CD14-positive monocyte (primary cell): ENCODE measurements at regions not wholly inside any gene's neighbourhood (a gene's known extent, or its start where the extent isn't known, plus 50 kb on each side); places are given as distances from the start of the nearest gene placed in this dataset.

Experiments used
- DNase-seq, 3 donors: peaks; one replicate each; pipeline ENCODE4 v3.0.0-alpha.2; 2011 to 2022
- H2AFZ ChIP-seq: 2 replicates; pipeline ENCODE4 v1.6.0; 2012; ENCODE audit warnings: mild to moderate bottlenecking, low read depth, low read length, inconsistent platforms; ENCODE audit not compliant: insufficient read depth, poor library complexity, severe bottlenecking
- H3K27ac ChIP-seq, 2 donors: 1 replicate in 1 of 2; 2 replicates in 1 of 2; pipeline ENCODE4 v1.5.1; 2012 to 2013; ENCODE audit warnings: low read length in 2 of 2, control low read depth in 1 of 2, inconsistent platforms in 1 of 2, low read depth in 1 of 2, mild to moderate bottlenecking in 1 of 2
- H3K27me3 ChIP-seq, 2 donors: one replicate each; pipeline versions ENCODE4 v1.6.0 to v1.6.1; 2011 to 2013; ENCODE audit warnings: low read length in 2 of 2; ENCODE audit not compliant: control insufficient read depth in 2 of 2, insufficient read depth in 2 of 2
- H3K36me3 ChIP-seq, 2 donors: replicated peaks in 1 of 2; 1 replicate in 1 of 2; 2 replicates in 1 of 2; pipeline versions ENCODE4 v1.5.1 to v1.6.1; 2012 to 2013; ENCODE audit warnings: low read length in 2 of 2, control low read depth in 1 of 2, inconsistent platforms in 1 of 2, mild to moderate bottlenecking in 1 of 2; ENCODE audit not compliant: insufficient read depth in 2 of 2, control insufficient read depth in 1 of 2
- H3K4me1 ChIP-seq, 2 donors: 1 replicate in 1 of 2; 2 replicates in 1 of 2; pipeline versions ENCODE4 v1.5.1 to v1.6.1; 2012 to 2013; ENCODE audit warnings: low read length in 2 of 2, control low read depth in 1 of 2, inconsistent platforms in 1 of 2, mild to moderate bottlenecking in 1 of 2, moderate library complexity in 1 of 2; ENCODE audit not compliant: insufficient read depth in 2 of 2, control insufficient read depth in 1 of 2
- H3K4me2 ChIP-seq: replicated peaks from 2 replicates; pipeline ENCODE3; 2012; ENCODE audit warnings: low read length, moderate library complexity, mild to moderate bottlenecking; ENCODE audit not compliant: poor library complexity, severe bottlenecking; ENCODE audit errors: extremely low read depth
- H3K4me3 ChIP-seq, 3 experiments: fragments of 200-600 bp in 1 of 3; sonication (generic) in 1 of 3; replicated peaks in 1 of 3; 1 replicate in 2 of 3; 2 replicates in 1 of 3; pipeline ENCODE4 v1.5.1; 2011 to 2013; ENCODE audit warnings: low read length in 3 of 3, mild to moderate bottlenecking in 3 of 3, control low read depth in 2 of 3, low read depth in 2 of 3, inconsistent platforms in 1 of 3, moderate library complexity in 1 of 3
- H3K79me2 ChIP-seq: 2 replicates; pipeline ENCODE4 v1.6.0; 2012; ENCODE audit warnings: mild to moderate bottlenecking, control low read depth, inconsistent platforms, low read length, moderate library complexity; ENCODE audit not compliant: insufficient read depth
- H3K9ac ChIP-seq: 2 replicates; pipeline ENCODE4 v1.6.0; 2017; ENCODE audit warnings: low read length, mild to moderate bottlenecking; ENCODE audit not compliant: insufficient read depth, poor library complexity, severe bottlenecking
- H3K9me3 ChIP-seq, 2 donors: replicated peaks in 1 of 2; 1 replicate in 1 of 2; 2 replicates in 1 of 2; pipeline versions ENCODE4 v1.5.1 to v1.6.1; 2012 to 2013; ENCODE audit warnings: low read length in 2 of 2, control low read depth in 1 of 2; ENCODE audit not compliant: control insufficient read depth in 1 of 2, insufficient read depth in 1 of 2
- H4K20me1 ChIP-seq: 2 replicates; pipeline ENCODE4 v1.6.0; 2012; ENCODE audit warnings: mild to moderate bottlenecking, low read length, control low read depth, moderate library complexity; ENCODE audit not compliant: insufficient read depth
- H3K27ac Mint-ChIP-seq, 7 donors: one replicate each; pipeline ENCODE4 v1.8.0; 2020; ENCODE audit warnings: mild to moderate bottlenecking in 7 of 7, mixed read lengths in 7 of 7, moderate library complexity in 6 of 7, inconsistent platforms in 2 of 7
- H3K27me3 Mint-ChIP-seq, 3 donors: one replicate each; pipeline ENCODE4 v1.8.0; 2021 to 2022; ENCODE audit warnings: low read depth in 3 of 3, mild to moderate bottlenecking in 3 of 3, mixed read lengths in 3 of 3, moderate library complexity in 3 of 3, inconsistent platforms in 1 of 3
- H3K36me3 Mint-ChIP-seq, 2 donors: one replicate each; pipeline ENCODE4 v1.8.0; 2020; ENCODE audit warnings: mixed read lengths in 2 of 2, inconsistent platforms in 1 of 2, mild to moderate bottlenecking in 1 of 2
- H3K4me1 Mint-ChIP-seq: one replicate; pipeline ENCODE4 v1.8.0; 2020; ENCODE audit warnings: mild to moderate bottlenecking, mixed read lengths
- H3K4me3 Mint-ChIP-seq, 2 donors: one replicate each; pipeline ENCODE4 v1.8.0; 2020; ENCODE audit warnings: mild to moderate bottlenecking in 2 of 2, mixed read lengths in 2 of 2, moderate library complexity in 1 of 2
- H3K9me3 Mint-ChIP-seq, 7 donors: one replicate each; pipeline ENCODE4 v1.8.0; 2020 to 2022; ENCODE audit warnings: mixed read lengths in 7 of 7, mild to moderate bottlenecking in 6 of 7, moderate library complexity in 6 of 7, inconsistent platforms in 2 of 7
- WGBS: methylation state at CpG from one replicate; pipeline ENCODE4 v1.1.5; 2013; ENCODE audit warnings: missing lambda C conversion rate; ENCODE audit not compliant: insufficient coverage; 5-methylcytosine and 5-hydroxymethylcytosine counted together
- intact Hi-C, 2 donors: fragments of 100-400 bp; cut with micrococcal nuclease; formaldehyde crosslinking; loops; one replicate each; pipeline versions ENCODE4 v1.15.0 to v1.15.1; 2023
- TF ChIP-seq, protein P1 (sequence below): fragments of 200-600 bp; IDR thresholded peaks from one replicate; pipeline ENCODE4 v1.8.0; 2022; ENCODE audit warnings: antibody characterized with exemption, mild to moderate bottlenecking

DNA sequence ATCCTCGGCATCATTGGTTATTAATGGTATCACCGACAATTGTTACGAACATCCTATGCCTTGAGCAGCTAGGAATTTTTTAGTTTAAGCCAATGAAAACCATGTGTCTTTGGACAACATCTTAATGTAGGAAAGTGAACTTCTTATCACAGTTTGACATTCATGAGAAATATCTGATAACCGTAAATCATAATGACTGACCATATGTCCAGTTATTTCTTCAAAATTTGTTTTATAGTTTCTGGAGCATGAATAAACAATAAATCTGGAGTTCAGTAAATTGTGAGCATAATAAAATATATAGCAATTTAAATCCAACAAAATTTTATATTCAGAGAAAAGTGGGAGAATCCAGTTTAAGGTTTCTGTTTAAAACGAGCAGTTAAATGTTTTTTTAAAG lies 970.1 kb upstream of the ADGRB3 start:
- Histone ChIP-seq H4K20me1 (no peaks in the 10 kb centered on the region), H3K36me3 (no peaks in the 10 kb centered on the region), H3K4me2 (no peak overlapping the region), H3K4me3 (no peak overlapping the region), H3K79me2 (no peaks in the 10 kb centered on the region), H3K27me3 (no peaks in the 10 kb centered on the region), H3K9me3 (peaks cover 17 to 26% of the 10 kb centered on the region in 2 donors), H3K4me1 (no peaks in the 10 kb centered on the region), H3K27ac (no peak overlapping the region), H2AFZ (no peak overlapping the region), H3K9ac (no peak overlapping the region)
- Mint-ChIP-seq H3K27ac (no peak overlapping the region), H3K9me3 (peaks cover 6 to 25% (median 7%) of the 10 kb centered on the region in 7 donors), H3K36me3 (no peaks in the 10 kb centered on the region), H3K4me1 (no peaks in the 10 kb centered on the region), H3K4me3 (no peak overlapping the region), H3K27me3 (peaks cover 0 to 4% (median 0%) of the 10 kb centered on the region in 3 donors)
- intact Hi-C loops = no loop called here
- WGBS = 100% methylated on average over 1 of the region's 5 CpGs
- TF ChIP-seq, protein P1, sequence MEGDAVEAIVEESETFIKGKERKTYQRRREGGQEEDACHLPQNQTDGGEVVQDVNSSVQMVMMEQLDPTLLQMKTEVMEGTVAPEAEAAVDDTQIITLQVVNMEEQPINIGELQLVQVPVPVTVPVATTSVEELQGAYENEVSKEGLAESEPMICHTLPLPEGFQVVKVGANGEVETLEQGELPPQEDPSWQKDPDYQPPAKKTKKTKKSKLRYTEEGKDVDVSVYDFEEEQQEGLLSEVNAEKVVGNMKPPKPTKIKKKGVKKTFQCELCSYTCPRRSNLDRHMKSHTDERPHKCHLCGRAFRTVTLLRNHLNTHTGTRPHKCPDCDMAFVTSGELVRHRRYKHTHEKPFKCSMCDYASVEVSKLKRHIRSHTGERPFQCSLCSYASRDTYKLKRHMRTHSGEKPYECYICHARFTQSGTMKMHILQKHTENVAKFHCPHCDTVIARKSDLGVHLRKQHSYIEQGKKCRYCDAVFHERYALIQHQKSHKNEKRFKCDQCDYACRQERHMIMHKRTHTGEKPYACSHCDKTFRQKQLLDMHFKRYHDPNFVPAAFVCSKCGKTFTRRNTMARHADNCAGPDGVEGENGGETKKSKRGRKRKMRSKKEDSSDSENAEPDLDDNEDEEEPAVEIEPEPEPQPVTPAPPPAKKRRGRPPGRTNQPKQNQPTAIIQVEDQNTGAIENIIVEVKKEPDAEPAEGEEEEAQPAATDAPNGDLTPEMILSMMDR = no peak
- DNase-seq = no peak

DNA sequence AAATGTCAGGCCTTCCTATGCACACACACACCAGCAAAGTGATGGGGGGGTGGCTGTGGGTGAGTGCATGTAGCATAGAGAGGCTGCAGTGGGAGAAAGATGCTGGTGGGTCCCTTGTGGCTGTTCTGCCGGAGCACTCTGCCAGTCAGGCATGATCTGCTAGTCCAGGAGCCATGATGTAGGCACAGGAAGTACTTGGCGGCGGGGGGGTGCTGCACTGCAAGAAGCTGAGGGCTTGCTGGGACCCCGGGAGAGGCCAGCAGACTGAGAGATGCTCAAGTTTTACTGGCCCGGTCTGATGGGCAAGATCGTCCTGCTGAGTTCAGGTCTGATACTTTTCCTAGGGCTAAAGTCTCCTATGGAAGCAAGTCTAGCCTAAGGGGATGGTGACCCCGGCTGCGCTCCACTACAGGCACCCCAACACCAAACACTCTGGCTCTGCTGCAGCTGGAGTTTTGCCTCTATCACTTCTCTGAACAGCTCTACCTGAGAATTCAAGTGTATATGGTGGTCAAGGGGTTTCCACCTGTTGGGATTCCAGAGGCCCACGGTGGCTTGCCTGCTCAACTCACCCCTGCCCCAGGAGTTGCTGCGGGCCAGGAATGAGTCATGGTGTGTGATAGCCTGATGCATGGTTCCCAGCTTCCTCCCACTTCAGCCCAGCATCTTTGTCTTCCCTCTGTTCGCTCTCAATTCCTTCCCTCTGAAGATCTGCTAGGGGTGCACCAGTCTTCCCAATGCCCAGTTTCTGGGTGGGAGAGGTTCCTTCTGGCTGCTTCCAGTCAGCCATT lies 971.8 kb upstream of the ADGRB3 start:
- Mint-ChIP-seq H3K36me3 (no peaks in the 10 kb centered on the region), H3K9me3 (peaks cover 4 to 25% (median 7%) of the 10 kb centered on the region in 7 donors), H3K27ac (no peak overlapping the region), H3K27me3 (peaks cover 0 to 4% (median 0%) of the 10 kb centered on the region in 3 donors), H3K4me1 (no peaks in the 10 kb centered on the region), H3K4me3 (no peak overlapping the region)
- H3K9me3 ChIP-seq = peaks cover 17 to 21% of the 10 kb centered on the region in 2 donors
- H3K4me1 ChIP-seq = no peaks in the 10 kb centered on the region
- H2AFZ ChIP-seq = no peak overlapping the region
- WGBS = 95% methylated on average over 6 of the region's 11 CpGs
- no peak overlapping the region for H3K4me2 ChIP-seq
- intact Hi-C loops = no loop called here
- DNase-seq = no peak
- H3K4me3 ChIP-seq = no peak overlapping the region
- H3K9ac ChIP-seq = no peak overlapping the region
- no peak overlapping the region for H3K27ac ChIP-seq
- no peaks in the 10 kb centered on the region for H3K27me3 ChIP-seq
- TF ChIP-seq, protein P1 = no peak
- no peaks in the 10 kb centered on the region for H3K79me2 ChIP-seq
- no peaks in the 10 kb centered on the region for H4K20me1 ChIP-seq
- H3K36me3 ChIP-seq = no peaks in the 10 kb centered on the region
